ENCODE measurements at regions not wholly inside any gene's neighbourhood (a gene's known extent, or its start where the extent isn't known, plus 50 kb on each side); places are given as distances from the start of the nearest gene placed in this dataset.

GRCh38 chr14:25103820-25104219 lies 53.9 kb upstream of the STXBP6 start:
- DNase-seq (ENCODE audit: extremely low read depth in 1 of 4, low spot score in 3 of 4) (no peak), ATAC-seq (no peak), FAIRE-seq (no peak)
- no TSS peak for BruUV-seq (replicated peaks)
- Histone ChIP-seq H3K79me2 (ENCODE audit: control insufficient read depth, insufficient read depth, low read length) (no peaks in the 10 kb centered on the region), H4K20me1 (replicated peaks; ENCODE audit: control insufficient read depth, insufficient read depth, low read length) (no peaks in the 10 kb centered on the region), H3K4me1 (replicated peaks in 1 of 2; ENCODE audit: control insufficient read depth in 2 of 2, insufficient read depth in 2 of 2, low read length in 2 of 2) (no peaks in the 10 kb centered on the region), H3K9me3 (replicated peaks; ENCODE audit: control insufficient read depth, insufficient read depth, low read depth, low read length) (no peaks in the 10 kb centered on the region), H3K4me3 (no peak overlapping the region), H3K4me2 (ENCODE audit: insufficient read depth, low read length) (no peak overlapping the region), H3K36me3 (ENCODE audit: control insufficient read depth, insufficient read depth, low read length) (no peaks in the 10 kb centered on the region), H3K9me1 (ENCODE audit: control insufficient read depth, insufficient read depth, low read length) (no peaks in the 10 kb centered on the region), H3K27ac (ENCODE audit: extremely low read depth, low read depth, low read length) (no peak overlapping the region), H2AFZ (ENCODE audit: low read depth, low read length) (no peak overlapping the region), H3K9ac (ENCODE audit: insufficient read depth in 1 of 2, low read depth in 2 of 2, low read length in 2 of 2) (no peak overlapping the region), H3K27me3 (ENCODE audit: control insufficient read depth in 2 of 2, insufficient read depth in 2 of 2, low read length in 2 of 2) (no peaks in the 10 kb centered on the region)
- ChIA-PET POLR2A (no interaction called here), CTCF (ENCODE audit: low intra/inter-chr PET ratio) (interaction anchor here (0.6 kb wide), 1 partner anchor 1580 kb away, joined by 3 read pairs; no protein-coding TSS in a partner anchor)
- TF ChIP-seq GTF2B (IDR thresholded peaks at IDR 0.05; ENCODE audit: extremely low read depth, insufficient read length): no peak
- TF ChIP-seq DDX20 (tag; IDR thresholded peaks at IDR 0.05; ENCODE audit: low read depth): no peak
- TF ChIP-seq ZNF143 (CRISPR knock-in tag; IDR thresholded peaks at IDR 0.05): no peak
- WGBS (ENCODE audit: insufficient coverage, low coverage, missing lambda C conversion rate): 0% methylated on average over 2 of the region's 2 CpGs
- intact Hi-C loops (cut with micrococcal nuclease) (no loop called here), in situ Hi-C loops (cut with MboI) (no loop called here)

GRCh38 chr14:25103271-25103670 lies 53.3 kb upstream of the STXBP6 start:
- ChIA-PET POLR2A (no interaction called here), CTCF (ENCODE audit: low intra/inter-chr PET ratio) (interaction anchor here (0.6 kb wide), 1 partner anchor 1579 kb away, joined by 3 read pairs; no protein-coding TSS in a partner anchor)
- DNase-seq (ENCODE audit: extremely low read depth in 1 of 4, low spot score in 3 of 4): no peak
- intact Hi-C loops (cut with micrococcal nuclease) (no loop called here), in situ Hi-C loops (cut with MboI) (no loop called here)
- ATAC-seq: no peak
- Histone ChIP-seq H3K4me2 (ENCODE audit: insufficient read depth, low read length) (no peak overlapping the region), H3K79me2 (ENCODE audit: control insufficient read depth, insufficient read depth, low read length) (no peaks in the 10 kb centered on the region), H4K20me1 (replicated peaks; ENCODE audit: control insufficient read depth, insufficient read depth, low read length) (no peaks in the 10 kb centered on the region), H3K9me3 (replicated peaks; ENCODE audit: control insufficient read depth, insufficient read depth, low read depth, low read length) (no peaks in the 10 kb centered on the region), H3K9ac (ENCODE audit: insufficient read depth in 1 of 2, low read depth in 2 of 2, low read length in 2 of 2) (no peak overlapping the region), H2AFZ (ENCODE audit: low read depth, low read length) (no peak overlapping the region), H3K4me1 (replicated peaks in 1 of 2; ENCODE audit: control insufficient read depth in 2 of 2, insufficient read depth in 2 of 2, low read length in 2 of 2) (no peaks in the 10 kb centered on the region), H3K4me3 (no peak overlapping the region), H3K36me3 (ENCODE audit: control insufficient read depth, insufficient read depth, low read length) (no peaks in the 10 kb centered on the region), H3K9me1 (ENCODE audit: control insufficient read depth, insufficient read depth, low read length) (no peaks in the 10 kb centered on the region), H3K27me3 (ENCODE audit: control insufficient read depth in 2 of 2, insufficient read depth in 2 of 2, low read length in 2 of 2) (no peaks in the 10 kb centered on the region), H3K27ac (ENCODE audit: extremely low read depth, low read depth, low read length) (no peak overlapping the region)
- WGBS (ENCODE audit: insufficient coverage, low coverage, missing lambda C conversion rate): 0% methylated on average over 4 of the region's 4 CpGs
- BruUV-seq (replicated peaks): no TSS peak
- TF ChIP-seq PTTG1 (tag; IDR thresholded peaks at IDR 0.05; ENCODE audit: low read depth): no peak
- no peak for TF ChIP-seq ADNP (tag; IDR thresholded peaks at IDR 0.05)
- TF ChIP-seq POLR2H (tag; IDR thresholded peaks at IDR 0.05; ENCODE audit: low read depth): no peak
- TF ChIP-seq GTF3C2 (IDR thresholded peaks at IDR 0.05; ENCODE audit: borderline replicate concordance, extremely low read depth, insufficient read length): no peak
- no peak for TF ChIP-seq ZNF24 (IDR thresholded peaks at IDR 0.05)
- no peak for TF ChIP-seq TEAD1 (CRISPR knock-in tag; IDR thresholded peaks at IDR 0.05)
- no peak for TF ChIP-seq ELF2 (CRISPR knock-in tag; IDR thresholded peaks at IDR 0.05)
- no peak for TF ChIP-seq YBX1 (IDR thresholded peaks at IDR 0.05)
- no peak for TF ChIP-seq ZNF707 (CRISPR knock-in tag; conservative IDR thresholded peaks at IDR 0.05)
- no peak for TF ChIP-seq CHD1 (IDR thresholded peaks at IDR 0.05; ENCODE audit: low read length)
- no peak for FAIRE-seq

Measured in K562 (cell line).